ENCODE measurements at regions not wholly inside any gene's neighbourhood (a gene's known extent, or its start where the extent isn't known, plus 50 kb on each side); places are given as distances from the start of the nearest gene placed in this dataset.

- Histone ChIP-seq H3K4me3 (no peak overlapping the region), H3K4me1 (no peaks in the 10 kb centered on the region), H3K27ac (no peak overlapping the region), H3K9me3 (no peaks in the 10 kb centered on the region), H3K4me2 (no peak overlapping the region)
- POLR2A ChIA-PET: no interaction called here
- ATAC-seq: no peak
- TF ChIP-seq MYC (IDR thresholded peaks at IDR 0.05; ENCODE audit: borderline replicate concordance, low read length) (no peak), POLR2A (IDR thresholded peaks at IDR 0.05; ENCODE audit: low read length) (no peak), SREBF2 (IDR thresholded peaks at IDR 0.05) (no peak), ZNF302 (CRISPR knock-in tag; IDR thresholded peaks at IDR 0.05) (no peak), REST (IDR thresholded peaks at IDR 0.05) (no peak), MAX (IDR thresholded peaks at IDR 0.05) (no peak), HOXB5 (CRISPR knock-in tag; IDR thresholded peaks at IDR 0.05) (no peak), PHF8 (IDR thresholded peaks at IDR 0.05; ENCODE audit: borderline replicate concordance, low read depth) (no peak)
- 64% methylated on average over 9 of the region's 9 CpGs for WGBS (ENCODE audit: missing lambda C conversion rate)
- CTCF ChIA-PET: no interaction called here
- DNase-seq (ENCODE audit: low read depth in 1 of 2, low spot score in 1 of 2): no peak
- FAIRE-seq: no peak
Measured at GRCh38 chr21:35239811-35240219, 190.7 kb upstream of the RUNX1 start.

GRCh38 chr21:35238119-35238518, 189.0 kb upstream of the RUNX1 start:
- ChIA-PET CTCF (no interaction called here), POLR2A (no interaction called here)
- TF ChIP-seq ZNF302 (CRISPR knock-in tag; IDR thresholded peaks at IDR 0.05) (no peak), ZSCAN20 (CRISPR knock-in tag; IDR thresholded peaks at IDR 0.05) (no peak), EP300 (IDR thresholded peaks at IDR 0.05) (no peak), HMGXB4 (CRISPR knock-in tag; IDR thresholded peaks at IDR 0.05; ENCODE audit: borderline replicate concordance) (no peak), NFE2L2 (conservative IDR thresholded peaks at IDR 0.05; ENCODE audit: low read length) (no peak)
- Histone ChIP-seq H3K4me2 (no peak overlapping the region), H3K4me1 (no peaks in the 10 kb centered on the region), H3K4me3 (no peak overlapping the region), H3K9me3 (no peaks in the 10 kb centered on the region), H3K27ac (no peak overlapping the region)
- ATAC-seq (no peak), FAIRE-seq (no peak), DNase-seq (ENCODE audit: low read depth in 1 of 2, low spot score in 1 of 2) (no peak)
- 43% methylated on average over 2 of the region's 2 CpGs for WGBS (ENCODE audit: missing lambda C conversion rate)

GRCh38 chr21:35237287-35237686, 188.2 kb upstream of the RUNX1 start:
- POLR2A ChIA-PET: no interaction called here
- FAIRE-seq: no peak
- ATAC-seq: no peak
- no peaks in the 10 kb centered on the region for H3K9me3 ChIP-seq
- CTCF ChIA-PET: no interaction called here
- DNase-seq (ENCODE audit: low read depth in 1 of 2, low spot score in 1 of 2): no peak
- no peak overlapping the region for H3K4me3 ChIP-seq
- TF ChIP-seq RNF2 (IDR thresholded peaks at IDR 0.05; ENCODE audit: borderline replicate concordance, low read depth): no peak
- no peak for TF ChIP-seq HEYL (CRISPR knock-in tag; IDR thresholded peaks at IDR 0.05)
- no peak for TF ChIP-seq ZNF302 (CRISPR knock-in tag; IDR thresholded peaks at IDR 0.05)
- TF ChIP-seq HOXB13 (CRISPR knock-in tag; IDR thresholded peaks at IDR 0.05; ENCODE audit: low read depth): no peak
- no peak for TF ChIP-seq BHLHE40 (IDR thresholded peaks at IDR 0.05; ENCODE audit: low read depth, low read length)
- TF ChIP-seq CBX2 (IDR thresholded peaks at IDR 0.05; ENCODE audit: borderline replicate concordance, low read depth): no peak
- TF ChIP-seq FOSB (CRISPR knock-in tag; IDR thresholded peaks at IDR 0.05): no peak
- H3K27ac ChIP-seq: no peak overlapping the region
- no peak overlapping the region for H3K4me2 ChIP-seq
- 4% methylated on average over 2 of the region's 2 CpGs for WGBS (ENCODE audit: missing lambda C conversion rate)
- peaks cover 6% of the 10 kb centered on the region; the same call in 1 of the 3 replicates for H3K4me1 ChIP-seq

All from A549 (cell line).